ENCODE measurements at regions not wholly inside any gene's neighbourhood (a gene's known extent, or its start where the extent isn't known, plus 50 kb on each side); places are given as distances from the start of the nearest gene placed in this dataset.

GRCh38 chr16:62208934-62209333 lies 172.7 kb upstream of the CDH8 start:
- TF ChIP-seq CTCF (IDR thresholded peaks at IDR 0.05): no peak
- no peak for TF ChIP-seq POLR2A (IDR thresholded peaks at IDR 0.05)
